Gastrocnemius medialis (tissue), 4 donors: ENCODE measurements at regions not wholly inside any gene's neighbourhood (a gene's known extent, or its start where the extent isn't known, plus 50 kb on each side); places are given as distances from the start of the nearest gene placed in this dataset.

Experiments used
- POLR2A ChIP-seq, 2 donors: fragments of 450-650 bp; IDR thresholded peaks; one replicate each; pipeline ENCODE4 v1.6.1; 2017; ENCODE audit warnings: antibody characterized with exemption in 2 of 2, mild to moderate bottlenecking in 2 of 2, moderate library complexity in 2 of 2
- TF ChIP-seq, protein P1 (sequence below), 5 experiments: fragments of 450-650 bp in 3 of 5; fragments of 200-600 bp in 2 of 5; sonication (generic) in 2 of 5; IDR thresholded peaks in 4 of 5; conservative IDR thresholded peaks in 1 of 5; 1 replicate in 4 of 5; 2 replicates in 1 of 5; pipeline ENCODE4 v1.5.1; 2016 to 2019; ENCODE audit warnings: antibody characterized with exemption in 5 of 5, mild to moderate bottlenecking in 3 of 5, moderate library complexity in 3 of 5

DNA sequence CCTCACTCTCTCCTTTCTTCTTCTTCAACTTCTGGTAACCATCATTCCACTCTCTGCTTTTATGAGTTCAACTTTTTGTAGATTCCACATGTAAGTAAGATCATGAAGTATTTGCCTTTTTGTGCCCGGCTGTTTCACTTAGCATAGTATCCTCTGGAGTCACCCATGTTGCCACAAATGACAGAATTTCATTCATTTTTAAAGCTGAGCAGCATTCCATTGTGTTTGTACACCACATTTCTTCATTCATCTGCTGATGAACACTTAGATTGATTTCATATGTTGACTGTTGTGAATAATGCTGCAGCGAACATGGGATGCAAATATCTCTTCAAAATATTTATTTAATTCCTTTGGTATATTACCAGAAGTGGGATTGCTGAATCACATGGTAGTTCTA, 133.6 kb upstream of the ERBB4 start:
- TF ChIP-seq POLR2A (IDR thresholded peaks at IDR 0.05) = no peak
- TF ChIP-seq, protein P1, sequence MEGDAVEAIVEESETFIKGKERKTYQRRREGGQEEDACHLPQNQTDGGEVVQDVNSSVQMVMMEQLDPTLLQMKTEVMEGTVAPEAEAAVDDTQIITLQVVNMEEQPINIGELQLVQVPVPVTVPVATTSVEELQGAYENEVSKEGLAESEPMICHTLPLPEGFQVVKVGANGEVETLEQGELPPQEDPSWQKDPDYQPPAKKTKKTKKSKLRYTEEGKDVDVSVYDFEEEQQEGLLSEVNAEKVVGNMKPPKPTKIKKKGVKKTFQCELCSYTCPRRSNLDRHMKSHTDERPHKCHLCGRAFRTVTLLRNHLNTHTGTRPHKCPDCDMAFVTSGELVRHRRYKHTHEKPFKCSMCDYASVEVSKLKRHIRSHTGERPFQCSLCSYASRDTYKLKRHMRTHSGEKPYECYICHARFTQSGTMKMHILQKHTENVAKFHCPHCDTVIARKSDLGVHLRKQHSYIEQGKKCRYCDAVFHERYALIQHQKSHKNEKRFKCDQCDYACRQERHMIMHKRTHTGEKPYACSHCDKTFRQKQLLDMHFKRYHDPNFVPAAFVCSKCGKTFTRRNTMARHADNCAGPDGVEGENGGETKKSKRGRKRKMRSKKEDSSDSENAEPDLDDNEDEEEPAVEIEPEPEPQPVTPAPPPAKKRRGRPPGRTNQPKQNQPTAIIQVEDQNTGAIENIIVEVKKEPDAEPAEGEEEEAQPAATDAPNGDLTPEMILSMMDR (IDR thresholded peaks at IDR 0.05 in 4 of 5, conservative IDR thresholded peaks at IDR 0.05 in 1 of 5) = no peak
